AG09309 (cell line): ENCODE measurements at regions not wholly inside any gene's neighbourhood (a gene's known extent, or its start where the extent isn't known, plus 50 kb on each side); places are given as distances from the start of the nearest gene placed in this dataset.

Experiments
- DNase-seq: peaks from one replicate; pipeline ENCODE4 v3.0.0-alpha.2; 2010; ENCODE audit warnings: low read depth
- H3K4me3 ChIP-seq: 2 replicates; pipeline ENCODE4 v1.5.1; 2011; ENCODE audit warnings: mild to moderate bottlenecking, low read depth, low read length, moderate library complexity; ENCODE audit not compliant: control insufficient read depth
- CTCF ChIP-seq: IDR thresholded peaks from 2 replicates; pipeline ENCODE4 v1.5.1; 2011; ENCODE audit warnings: mild to moderate bottlenecking, low read depth, low read length, inconsistent platforms; ENCODE audit not compliant: insufficient read depth, control insufficient read depth; ENCODE audit errors: missing control alignments

- TF ChIP-seq CTCF = no peak
- DNase-seq = peak; percentile 32
- no peak overlapping the region for H3K4me3 ChIP-seq
Measured at GRCh38 chr1:87398641-87399040, 70.0 kb downstream of the LMO4 start.

GRCh38 chr1:87399264-87399663, 70.6 kb downstream of the LMO4 start:
- no peak for TF ChIP-seq CTCF
- no peak for DNase-seq

GRCh38 chr1:87399701-87400100, 71.0 kb downstream of the LMO4 start:
- TF ChIP-seq CTCF = no peak

More at GRCh38 chr1:87399264-87399663, 70.6 kb downstream of the LMO4 start:
- no peak overlapping the region for H3K4me3 ChIP-seq

GRCh38 chr1:87400813-87401212, 72.1 kb downstream of the LMO4 start:
- DNase-seq = no peak
- no peak overlapping the region for H3K4me3 ChIP-seq
- TF ChIP-seq CTCF = no peak

More at GRCh38 chr1:87399701-87400100, 71.0 kb downstream of the LMO4 start:
- H3K4me3 ChIP-seq = no peak overlapping the region
- no peak for DNase-seq

GRCh38 chr1:87402241-87403002, 73.7 kb downstream of the LMO4 start:
- H3K4me3 ChIP-seq = no peak overlapping the region
- DNase-seq = peak; percentile 69
- TF ChIP-seq CTCF = no peak

GRCh38 chr1:87403061-87403820, 74.6 kb downstream of the LMO4 start:
- TF ChIP-seq CTCF = no peak
- DNase-seq = no peak
- no peak overlapping the region for H3K4me3 ChIP-seq
